ENCODE measurements at regions not wholly inside any gene's neighbourhood (a gene's known extent, or its start where the extent isn't known, plus 50 kb on each side); places are given as distances from the start of the nearest gene placed in this dataset.

DNA sequence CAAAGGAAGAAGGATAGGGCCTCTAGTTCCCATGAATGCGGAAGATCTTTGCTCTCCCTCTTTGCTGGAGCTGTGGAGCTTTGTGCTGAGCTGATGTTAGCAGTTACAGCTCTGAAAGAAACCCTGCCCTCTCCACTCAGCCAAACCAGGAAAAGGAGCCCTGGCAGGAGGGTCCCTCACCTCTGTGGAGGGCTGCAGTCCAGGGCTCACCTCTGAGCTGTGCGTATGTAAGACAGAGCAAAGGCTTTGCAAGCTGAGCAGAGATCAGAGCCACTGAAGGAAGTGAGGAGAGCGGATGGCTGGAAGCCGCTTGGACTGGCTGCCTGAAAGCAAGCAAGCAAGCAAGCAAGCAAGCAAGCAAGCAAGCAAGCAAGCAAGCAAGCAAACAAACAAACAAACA is 84.7 kb downstream of the RAMP3 start:
- DNase-seq: no peak
- Histone ChIP-seq H3K36me3 (no peaks in the 10 kb centered on the region), H3K9me3 (no peaks in the 10 kb centered on the region), H3K27me3 (no peaks in the 10 kb centered on the region), H3K4me3 (no peak overlapping the region), H3K27ac (no peak overlapping the region), H3K4me1 (ENCODE audit: insufficient read depth) (no peaks in the 10 kb centered on the region)
- intact Hi-C loops (cut with DNase I): no loop called here
- TF ChIP-seq POLR2A (IDR thresholded peaks at IDR 0.05) (no peak), EP300 (IDR thresholded peaks at IDR 0.05) (no peak), CTCF (IDR thresholded peaks at IDR 0.05) (no peak)
- whole genome bisulfite sequencing, 3 donors: 80 to 85% (median 80%) methylated on average over 4 of the region's 4 CpGs

- WGBS, 3 donors: 75 to 89% (median 88%) methylated on average over 3 of the region's 3 CpGs
- no peak for DNase-seq
- no peaks in the 10 kb centered on the region for H3K36me3 ChIP-seq
- H3K27ac ChIP-seq: no peak overlapping the region
- H3K27me3 ChIP-seq: no peaks in the 10 kb centered on the region
- intact Hi-C loops (cut with DNase I): no loop called here
- H3K9me3 ChIP-seq: no peaks in the 10 kb centered on the region
- no peak overlapping the region for H3K4me3 ChIP-seq
- TF ChIP-seq EP300 (IDR thresholded peaks at IDR 0.05) (no peak), CTCF (IDR thresholded peaks at IDR 0.05) (no peak), POLR2A (IDR thresholded peaks at IDR 0.05) (no peak)
- no peaks in the 10 kb centered on the region for H3K4me1 ChIP-seq (ENCODE audit: insufficient read depth)
These were observed 85.1 kb downstream of the RAMP3 start for GRCh38 chr7:45242698-45243097.

DNA sequence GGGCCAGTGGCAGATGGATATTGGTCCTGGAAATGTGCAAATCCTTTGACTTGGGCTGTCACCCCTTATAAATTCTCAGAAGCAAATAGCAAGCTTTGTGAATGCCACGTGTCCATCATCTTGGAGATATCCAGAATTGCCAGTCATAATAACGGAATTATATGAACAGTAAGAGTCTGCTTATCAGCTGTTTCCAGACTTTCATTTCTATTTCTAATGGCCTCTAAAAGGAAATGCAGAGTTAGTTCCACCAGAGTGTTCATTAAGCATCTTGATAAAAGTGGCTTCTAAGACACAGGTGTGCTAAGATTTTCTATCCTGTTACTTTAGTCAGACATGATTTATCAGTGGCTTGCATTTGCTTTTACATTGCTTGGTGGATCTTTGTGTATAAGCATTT is 87.4 kb downstream of the RAMP3 start:
- Histone ChIP-seq H3K4me1 (ENCODE audit: insufficient read depth) (no peaks in the 10 kb centered on the region), H3K36me3 (no peaks in the 10 kb centered on the region), H3K27ac (no peak overlapping the region), H3K27me3 (no peaks in the 10 kb centered on the region), H3K4me3 (no peak overlapping the region), H3K9me3 (no peaks in the 10 kb centered on the region)
- no peak for DNase-seq
- TF ChIP-seq EP300 (IDR thresholded peaks at IDR 0.05): no peak
- TF ChIP-seq POLR2A (IDR thresholded peaks at IDR 0.05): no peak
- no peak for TF ChIP-seq CTCF (IDR thresholded peaks at IDR 0.05)
- 86 to 88% (median 88%) methylated on average over 2 of the region's 2 CpGs for WGBS, 3 donors
- intact Hi-C loops (cut with DNase I): no loop called here

GRCh38 chr7:45246339-45246738 is 88.7 kb downstream of the RAMP3 start:
- intact Hi-C loops (cut with DNase I): no loop called here
- no peaks in the 10 kb centered on the region for H3K4me1 ChIP-seq (ENCODE audit: insufficient read depth)
- no peak for DNase-seq
- no peak overlapping the region for H3K27ac ChIP-seq
- 65 to 77% (median 75%) methylated on average over 3 of the region's 3 CpGs for WGBS, 3 donors
- no peak overlapping the region for H3K4me3 ChIP-seq
- TF ChIP-seq EP300 (IDR thresholded peaks at IDR 0.05) (no peak), CTCF (IDR thresholded peaks at IDR 0.05) (no peak)
- H3K27me3 ChIP-seq: no peaks in the 10 kb centered on the region
- H3K9me3 ChIP-seq: no peaks in the 10 kb centered on the region
- H3K36me3 ChIP-seq: no peaks in the 10 kb centered on the region

- DNase-seq: no peak
- Histone ChIP-seq H3K4me3 (no peak overlapping the region), H3K36me3 (no peaks in the 10 kb centered on the region), H3K27me3 (no peaks in the 10 kb centered on the region), H3K4me1 (ENCODE audit: insufficient read depth) (no peaks in the 10 kb centered on the region), H3K27ac (no peak overlapping the region), H3K9me3 (no peaks in the 10 kb centered on the region)
- 60 to 65% (median 61%) methylated on average over 6 of the region's 6 CpGs for WGBS, 3 donors
- intact Hi-C loops (cut with DNase I): no loop called here
- TF ChIP-seq CTCF (IDR thresholded peaks at IDR 0.05): no peak
- no peak for TF ChIP-seq POLR2A (IDR thresholded peaks at IDR 0.05)
- TF ChIP-seq EP300 (IDR thresholded peaks at IDR 0.05): no peak
These were observed 94.7 kb downstream of the RAMP3 start for GRCh38 chr7:45252248-45252647.

All from ovary (tissue), 7 donors.